ENCODE measurements at regions not wholly inside any gene's neighbourhood (a gene's known extent, or its start where the extent isn't known, plus 50 kb on each side); places are given as distances from the start of the nearest gene placed in this dataset.
A peak's percentile ranks its signal among the peaks of the same experiment; 100 is the strongest.

GRCh38 chr18:78378983-78379382 lies 600.6 kb upstream of the SALL3 start:
- no peak overlapping the region for H3K4me3 ChIP-seq
- ATAC-seq (no peak), DNase-seq (no peak)
- H3K4me1 ChIP-seq = no peaks in the 10 kb centered on the region
- intact Hi-C loops (cut with DNase I) = no loop called here
- TF ChIP-seq POLR2A (IDR thresholded peaks at IDR 0.05) (no peak), CTCF (IDR thresholded peaks at IDR 0.05) (no peak)
- H3K36me3 ChIP-seq = no peaks in the 10 kb centered on the region
- H3K27ac ChIP-seq = no peak overlapping the region
- H3K9me3 ChIP-seq = no peaks in the 10 kb centered on the region
- no peaks in the 10 kb centered on the region for H3K27me3 ChIP-seq
- WGBS, 4 donors = 86 to 92% (median 89%) methylated on average over 3 of the region's 3 CpGs

GRCh38 chr18:78390348-78390951 lies 589.2 kb upstream of the SALL3 start:
- intact Hi-C loops (cut with DNase I) = no loop called here
- TF ChIP-seq POLR2A (IDR thresholded peaks at IDR 0.05) = no peak
- no peak for TF ChIP-seq CTCF (IDR thresholded peaks at IDR 0.05)
- 69 to 85% (median 80%) methylated on average over 33 to 34 of the region's 34 CpGs for WGBS, 4 donors
- Histone ChIP-seq H3K27me3 (peaks cover 0 to 4% (median 0%) of the 10 kb centered on the region in 9 donors), H3K36me3 (no peaks in the 10 kb centered on the region), H3K4me1 (no peaks in the 10 kb centered on the region), H3K9me3 (peaks cover 0 to 19% (median 5%) of the 10 kb centered on the region in 12 donors), H3K4me3 (no peak overlapping the region), H3K27ac (no peak overlapping the region)
- ATAC-seq (peak in 1 of 4 donors; percentile 38), DNase-seq (no peak)

GRCh38 chr18:78390952-78391348 lies 588.7 kb upstream of the SALL3 start:
- TF ChIP-seq CTCF (IDR thresholded peaks at IDR 0.05) = no peak
- TF ChIP-seq POLR2A (IDR thresholded peaks at IDR 0.05) = no peak
- peak in 1 of 4 donors; percentile 41 for ATAC-seq
- DNase-seq = no peak
- 86 to 93% (median 89%) methylated on average over 29 to 33 of the region's 33 CpGs for WGBS, 4 donors
- Histone ChIP-seq H3K27me3 (peaks cover 0 to 5% (median 0%) of the 10 kb centered on the region in 9 donors), H3K27ac (no peak overlapping the region), H3K4me1 (no peaks in the 10 kb centered on the region), H3K9me3 (peaks cover 0 to 16% (median 5%) of the 10 kb centered on the region in 12 donors), H3K4me3 (no peak overlapping the region), H3K36me3 (no peaks in the 10 kb centered on the region)
- intact Hi-C loops (cut with DNase I) = no loop called here

GRCh38 chr18:78393086-78393862 lies 586.3 kb upstream of the SALL3 start:
- Histone ChIP-seq H3K27ac (no peak overlapping the region), H3K9me3 (peaks cover 0 to 7% (median 0%) of the 10 kb centered on the region in 12 donors), H3K36me3 (no peaks in the 10 kb centered on the region), H3K4me1 (no peaks in the 10 kb centered on the region), H3K4me3 (no peak overlapping the region), H3K27me3 (peaks cover 0 to 11% (median 0%) of the 10 kb centered on the region in 9 donors)
- WGBS, 4 donors = 57 to 67% (median 59%) methylated on average over 14 of the region's 14 CpGs
- no peak for TF ChIP-seq CTCF (IDR thresholded peaks at IDR 0.05)
- TF ChIP-seq POLR2A (IDR thresholded peaks at IDR 0.05) = no peak
- no peak for DNase-seq
- no peak for ATAC-seq
- intact Hi-C loops (cut with DNase I) = no loop called here

Measured in heart left ventricle (tissue), 16 donors.